Breast epithelium (tissue), 4 donors: ENCODE measurements at regions not wholly inside any gene's neighbourhood (a gene's known extent, or its start where the extent isn't known, plus 50 kb on each side); places are given as distances from the start of the nearest gene placed in this dataset.
"Not testable (repeated sequence)": the region's sequence is repeated elsewhere in the genome, so short reads cannot be mapped to it uniquely, and the experiment has no call there.

Source experiments
- DNase-seq, 2 donors: peaks; one replicate each; pipeline ENCODE4 v3.0.0-alpha.2; 2019; ENCODE audit warnings: low spot score in 2 of 2
- H3K27ac ChIP-seq, 2 donors: fragments of 200-600 bp; sonication (generic) in 1 of 2; one replicate each; pipeline ENCODE4 v1.5.1; 2016 to 2019; ENCODE audit warnings: mild to moderate bottlenecking in 1 of 2
- H3K27me3 ChIP-seq, 2 donors: fragments of 200-600 bp; sonication (generic) in 1 of 2; one replicate each; pipeline versions ENCODE4 v1.5.1 to v1.6.0; 2017 to 2019; ENCODE audit warnings: control low read depth in 1 of 2, mild to moderate bottlenecking in 1 of 2
- H3K36me3 ChIP-seq: fragments of 200-600 bp; one replicate; pipeline ENCODE4 v1.5.1; 2019
- H3K4me1 ChIP-seq, 2 donors: fragments of 200-600 bp; sonication (generic); one replicate each; pipeline ENCODE4 v1.5.1; 2016 to 2019; ENCODE audit warnings: control low read depth in 1 of 2
- H3K4me3 ChIP-seq, 3 donors: fragments of 200-600 bp; sonication (generic); 1 replicate in 2 of 3; 2 replicates in 1 of 3; pipeline ENCODE4 v1.5.1; 2016 to 2019; ENCODE audit warnings: mild to moderate bottlenecking in 3 of 3, moderate library complexity in 2 of 3
- H3K9me3 ChIP-seq, 2 donors: fragments of 200-600 bp; sonication (generic) in 1 of 2; one replicate each; pipeline ENCODE4 v1.5.1; 2016 to 2019; ENCODE audit warnings: control low read depth in 1 of 2
- POLR2A ChIP-seq: fragments of 450-650 bp; IDR thresholded peaks from one replicate; pipeline ENCODE4 v1.6.1; 2016; ENCODE audit warnings: antibody characterized with exemption, mild to moderate bottlenecking, moderate library complexity
- POLR2AphosphoS5 ChIP-seq, 3 donors: sonication (generic); formaldehyde crosslinking; IDR thresholded peaks; one replicate each; pipeline ENCODE4 v1.6.1; 2017; ENCODE audit warnings: antibody characterized with exemption in 3 of 3
- intact Hi-C: fragments of 100-400 bp; cut with DNase I; formaldehyde crosslinking; loops from one replicate; pipeline ENCODE4 v1.15.1; 2023; ENCODE audit warnings: low total_unique reads
- TF ChIP-seq, protein P1 (sequence below), 3 donors: fragments of 450-650 bp; IDR thresholded peaks; one replicate each; pipeline ENCODE4 v1.5.1; 2016 to 2017; ENCODE audit warnings: antibody characterized with exemption in 3 of 3, mild to moderate bottlenecking in 3 of 3, moderate library complexity in 3 of 3

DNA sequence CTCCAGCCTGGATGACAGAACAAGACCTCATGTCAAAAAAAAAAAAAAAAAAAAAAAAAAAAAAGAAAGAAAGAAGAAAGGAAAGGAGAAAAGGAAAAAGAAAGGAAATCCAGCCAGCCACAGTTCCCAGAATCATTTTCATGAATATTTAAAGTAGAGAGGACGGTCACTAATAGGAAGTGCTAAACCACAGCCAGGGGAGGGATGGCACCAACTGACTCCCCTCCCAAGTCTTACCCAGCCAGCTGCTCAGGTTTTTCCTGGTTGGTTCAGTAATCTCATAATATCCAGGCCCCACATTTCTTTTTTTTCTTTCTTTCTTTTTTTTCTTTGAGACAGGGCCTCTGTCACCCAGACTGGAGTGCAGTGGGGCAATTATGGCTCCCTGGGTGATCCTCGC is 63.9 kb upstream of the AK4 start:
- intact Hi-C loops, result no loop called here
- Histone ChIP-seq H3K36me3 (no peaks in the 10 kb centered on the region), H3K4me1 (no peaks in the 10 kb centered on the region), H3K4me3 (no peak overlapping the region), H3K27ac (no peak overlapping the region), H3K9me3 (no peaks in the 10 kb centered on the region), H3K27me3 (no peaks in the 10 kb centered on the region)
- TF ChIP-seq POLR2A (no peak), POLR2AphosphoS5 (IDR thresholded peaks at IDR 0.05) (no peak)
- TF ChIP-seq, protein P1, sequence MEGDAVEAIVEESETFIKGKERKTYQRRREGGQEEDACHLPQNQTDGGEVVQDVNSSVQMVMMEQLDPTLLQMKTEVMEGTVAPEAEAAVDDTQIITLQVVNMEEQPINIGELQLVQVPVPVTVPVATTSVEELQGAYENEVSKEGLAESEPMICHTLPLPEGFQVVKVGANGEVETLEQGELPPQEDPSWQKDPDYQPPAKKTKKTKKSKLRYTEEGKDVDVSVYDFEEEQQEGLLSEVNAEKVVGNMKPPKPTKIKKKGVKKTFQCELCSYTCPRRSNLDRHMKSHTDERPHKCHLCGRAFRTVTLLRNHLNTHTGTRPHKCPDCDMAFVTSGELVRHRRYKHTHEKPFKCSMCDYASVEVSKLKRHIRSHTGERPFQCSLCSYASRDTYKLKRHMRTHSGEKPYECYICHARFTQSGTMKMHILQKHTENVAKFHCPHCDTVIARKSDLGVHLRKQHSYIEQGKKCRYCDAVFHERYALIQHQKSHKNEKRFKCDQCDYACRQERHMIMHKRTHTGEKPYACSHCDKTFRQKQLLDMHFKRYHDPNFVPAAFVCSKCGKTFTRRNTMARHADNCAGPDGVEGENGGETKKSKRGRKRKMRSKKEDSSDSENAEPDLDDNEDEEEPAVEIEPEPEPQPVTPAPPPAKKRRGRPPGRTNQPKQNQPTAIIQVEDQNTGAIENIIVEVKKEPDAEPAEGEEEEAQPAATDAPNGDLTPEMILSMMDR (IDR thresholded peaks at IDR 0.05), result no peak
- DNase-seq, result no peak

DNA sequence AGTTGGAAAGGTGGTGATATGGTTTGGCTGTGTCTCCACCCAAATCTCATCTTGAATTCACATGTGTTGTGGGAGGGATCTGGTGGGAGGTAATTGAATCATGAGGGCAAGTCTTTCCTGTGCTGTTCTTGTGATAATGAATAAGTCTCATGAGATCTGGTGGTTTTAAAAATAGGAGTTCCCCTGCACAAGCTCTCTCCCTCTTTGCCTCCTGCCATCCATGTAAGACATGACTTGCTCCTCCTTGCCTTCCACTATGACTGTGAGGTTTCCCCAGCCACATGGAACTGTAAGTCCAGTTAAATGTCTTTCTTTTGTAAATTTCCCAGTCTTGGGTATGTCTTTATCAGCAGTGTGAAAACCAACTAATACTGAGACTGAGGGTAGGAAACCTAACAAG is 60.5 kb upstream of the AK4 start:
- H3K4me1 ChIP-seq, H3K36me3 ChIP-seq, DNase-seq, intact Hi-C loops, H3K27ac ChIP-seq, H3K27me3 ChIP-seq, H3K4me3 ChIP-seq, H3K9me3 ChIP-seq: not testable (repeated sequence)

DNA sequence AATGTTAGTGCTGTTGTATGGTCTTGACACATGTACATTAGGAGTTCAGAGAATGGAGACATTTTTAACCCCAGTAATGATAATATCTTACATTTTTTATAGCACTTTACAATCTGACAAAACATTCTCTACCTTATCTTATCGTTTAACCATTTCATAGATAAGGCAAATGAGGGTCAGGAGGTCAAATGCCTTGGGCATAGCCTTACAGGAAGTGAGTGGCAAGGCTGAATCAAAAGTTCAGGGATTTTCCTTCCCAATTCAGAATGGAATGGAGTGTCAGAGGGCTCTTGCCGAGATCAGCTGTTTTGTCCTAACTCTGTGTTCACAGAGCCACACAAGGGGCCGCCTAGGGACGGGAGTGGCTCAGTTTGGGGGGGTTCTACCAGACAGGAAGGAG is 57.6 kb upstream of the AK4 start:
- Histone ChIP-seq H3K36me3 (no peaks in the 10 kb centered on the region), H3K27me3 (no peaks in the 10 kb centered on the region), H3K4me1 (no peaks in the 10 kb centered on the region), H3K4me3 (no peak overlapping the region), H3K27ac (no peak overlapping the region), H3K9me3 (no peaks in the 10 kb centered on the region)
- intact Hi-C loops, result no loop called here
- no peak for DNase-seq
- TF ChIP-seq POLR2A (no peak), POLR2AphosphoS5 (IDR thresholded peaks at IDR 0.05) (no peak)
- TF ChIP-seq, protein P1 (IDR thresholded peaks at IDR 0.05), result no peak

DNA sequence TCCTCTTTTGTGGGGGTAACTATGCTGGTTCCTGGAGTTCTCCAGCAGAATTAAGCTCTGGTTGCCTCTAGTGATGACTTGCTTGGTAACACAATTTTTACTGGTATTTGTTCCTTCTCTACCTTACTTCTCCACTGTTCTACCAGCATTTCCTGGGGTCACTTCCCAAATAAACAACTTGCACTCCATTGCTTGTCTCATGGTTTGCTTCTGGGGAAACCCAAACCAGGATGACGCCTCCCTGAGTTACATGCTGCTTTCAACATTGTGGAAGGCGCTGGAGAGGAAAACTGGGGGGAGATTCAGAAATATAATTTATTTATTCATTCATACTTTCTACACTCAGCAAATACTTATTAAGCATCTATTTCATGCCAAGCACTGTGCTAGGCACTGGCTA is 55.3 kb upstream of the AK4 start:
- TF ChIP-seq, protein P1 (IDR thresholded peaks at IDR 0.05), result no peak
- TF ChIP-seq POLR2A, result no peak
- no peak for TF ChIP-seq POLR2AphosphoS5 (IDR thresholded peaks at IDR 0.05)
- no peak for DNase-seq
- intact Hi-C loops, result no loop called here

DNA sequence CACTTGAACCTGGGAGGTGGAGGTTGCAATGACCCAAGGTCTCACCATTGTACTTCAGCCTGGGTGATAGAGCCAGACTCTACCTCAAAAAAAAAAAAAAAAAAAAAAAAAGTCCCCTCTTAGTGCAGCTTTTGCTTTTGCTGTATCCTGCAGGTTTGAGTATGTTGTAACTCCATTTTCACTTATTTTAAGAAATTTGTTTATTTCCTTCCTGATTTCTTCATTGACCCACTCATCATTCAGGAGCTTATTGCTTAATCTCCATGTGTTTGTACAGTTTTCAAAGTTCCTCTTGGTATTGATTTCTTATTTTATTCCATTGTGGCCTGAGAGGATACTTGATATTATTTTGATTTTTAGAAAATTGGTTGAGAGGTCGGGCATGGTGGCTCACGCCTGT is 50.9 kb upstream of the AK4 start:
- H3K4me3 ChIP-seq, result no peak overlapping the region
- H3K9me3 ChIP-seq, result peaks cover 16 to 21% of the 10 kb centered on the region in 2 donors
- no peak for DNase-seq
- intact Hi-C loops, result no loop called here
- no peaks in the 10 kb centered on the region for H3K36me3 ChIP-seq
- H3K27ac ChIP-seq, result no peak overlapping the region
- no peaks in the 10 kb centered on the region for H3K4me1 ChIP-seq
- H3K27me3 ChIP-seq, result no peaks in the 10 kb centered on the region
- TF ChIP-seq, protein P1 (IDR thresholded peaks at IDR 0.05), result no peak

More for the DNA sequence above, 55.3 kb upstream of the AK4 start:
- Histone ChIP-seq H3K36me3 (no peaks in the 10 kb centered on the region), H3K4me3 (no peak overlapping the region), H3K4me1 (no peaks in the 10 kb centered on the region), H3K27ac (no peak overlapping the region), H3K9me3 (no peaks in the 10 kb centered on the region), H3K27me3 (no peaks in the 10 kb centered on the region)
